IMR-90 (cell line): ENCODE measurements at regions not wholly inside any gene's neighbourhood (a gene's known extent, or its start where the extent isn't known, plus 50 kb on each side); places are given as distances from the start of the nearest gene placed in this dataset.

ENCODE experiments used
- MAFK ChIP-seq: IDR thresholded peaks from 2 replicates; pipeline ENCODE4 v1.6.1; 2012; ENCODE audit warnings: low read depth, low read length, improper control_type of control experiment
- MXI1 ChIP-seq: IDR thresholded peaks from 2 replicates; pipeline ENCODE4 v1.6.1; 2012; ENCODE audit warnings: low read depth, mild to moderate bottlenecking, low read length, moderate library complexity, borderline replicate concordance
- POLR2A ChIP-seq: IDR thresholded peaks from 2 replicates; pipeline ENCODE4 v1.6.1; 2012; ENCODE audit warnings: mild to moderate bottlenecking, low read depth, low read length
- RAD21 ChIP-seq: IDR thresholded peaks from 2 replicates; pipeline ENCODE4 v1.6.1; 2012; ENCODE audit warnings: low read length, improper control_type of control experiment
- RCOR1 ChIP-seq: IDR thresholded peaks from 2 replicates; pipeline ENCODE4 v1.6.1; 2012; ENCODE audit warnings: mild to moderate bottlenecking, low read length, improper control_type of control experiment; ENCODE audit not compliant: insufficient replicate concordance
- RFX5 ChIP-seq: IDR thresholded peaks from 2 replicates; pipeline ENCODE4 v1.8.0; 2012; ENCODE audit warnings: low read depth, mild to moderate bottlenecking, low read length, moderate library complexity
- SMC3 ChIP-seq: fragments of 150-350 bp; IDR thresholded peaks from 2 replicates; pipeline ENCODE4 v1.6.1; 2016; ENCODE audit warnings: low read depth, mild to moderate bottlenecking, antibody characterized with exemption, low read length, moderate library complexity
- USF2 ChIP-seq: fragments of 150-350 bp; IDR thresholded peaks from 2 replicates; pipeline ENCODE4 v1.6.1; 2017; ENCODE audit warnings: mild to moderate bottlenecking, antibody characterized with exemption, low read length, low read depth
- TF ChIP-seq, protein P1 (sequence below): conservative IDR thresholded peaks from 2 replicates; pipeline ENCODE4 v1.5.1; 2012; ENCODE audit warnings: mild to moderate bottlenecking, low read depth, low read length, improper control_type of control experiment
- TF ChIP-seq, protein P2 (sequence below): fragments of 150-350 bp; IDR thresholded peaks from 2 replicates; pipeline ENCODE4 v1.6.1; 2016; ENCODE audit warnings: low read depth, mild to moderate bottlenecking, low read length, moderate library complexity, borderline replicate concordance

GRCh38 chr16:79986352-79986751 is 385.8 kb upstream of the MAF start:
- TF ChIP-seq RFX5 = no peak
- TF ChIP-seq, protein P1, sequence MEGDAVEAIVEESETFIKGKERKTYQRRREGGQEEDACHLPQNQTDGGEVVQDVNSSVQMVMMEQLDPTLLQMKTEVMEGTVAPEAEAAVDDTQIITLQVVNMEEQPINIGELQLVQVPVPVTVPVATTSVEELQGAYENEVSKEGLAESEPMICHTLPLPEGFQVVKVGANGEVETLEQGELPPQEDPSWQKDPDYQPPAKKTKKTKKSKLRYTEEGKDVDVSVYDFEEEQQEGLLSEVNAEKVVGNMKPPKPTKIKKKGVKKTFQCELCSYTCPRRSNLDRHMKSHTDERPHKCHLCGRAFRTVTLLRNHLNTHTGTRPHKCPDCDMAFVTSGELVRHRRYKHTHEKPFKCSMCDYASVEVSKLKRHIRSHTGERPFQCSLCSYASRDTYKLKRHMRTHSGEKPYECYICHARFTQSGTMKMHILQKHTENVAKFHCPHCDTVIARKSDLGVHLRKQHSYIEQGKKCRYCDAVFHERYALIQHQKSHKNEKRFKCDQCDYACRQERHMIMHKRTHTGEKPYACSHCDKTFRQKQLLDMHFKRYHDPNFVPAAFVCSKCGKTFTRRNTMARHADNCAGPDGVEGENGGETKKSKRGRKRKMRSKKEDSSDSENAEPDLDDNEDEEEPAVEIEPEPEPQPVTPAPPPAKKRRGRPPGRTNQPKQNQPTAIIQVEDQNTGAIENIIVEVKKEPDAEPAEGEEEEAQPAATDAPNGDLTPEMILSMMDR = no peak
- no peak for TF ChIP-seq MXI1
- TF ChIP-seq SMC3 = no peak
- no peak for TF ChIP-seq POLR2A
- no peak for TF ChIP-seq RCOR1
- TF ChIP-seq, protein P2, sequence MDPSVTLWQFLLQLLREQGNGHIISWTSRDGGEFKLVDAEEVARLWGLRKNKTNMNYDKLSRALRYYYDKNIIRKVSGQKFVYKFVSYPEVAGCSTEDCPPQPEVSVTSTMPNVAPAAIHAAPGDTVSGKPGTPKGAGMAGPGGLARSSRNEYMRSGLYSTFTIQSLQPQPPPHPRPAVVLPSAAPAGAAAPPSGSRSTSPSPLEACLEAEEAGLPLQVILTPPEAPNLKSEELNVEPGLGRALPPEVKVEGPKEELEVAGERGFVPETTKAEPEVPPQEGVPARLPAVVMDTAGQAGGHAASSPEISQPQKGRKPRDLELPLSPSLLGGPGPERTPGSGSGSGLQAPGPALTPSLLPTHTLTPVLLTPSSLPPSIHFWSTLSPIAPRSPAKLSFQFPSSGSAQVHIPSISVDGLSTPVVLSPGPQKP = no peak
- TF ChIP-seq USF2 = no peak
- no peak for TF ChIP-seq RAD21
- no peak for TF ChIP-seq MAFK
